ENCODE measurements at regions not wholly inside any gene's neighbourhood (a gene's known extent, or its start where the extent isn't known, plus 50 kb on each side); places are given as distances from the start of the nearest gene placed in this dataset.

GRCh38 chrX:124475358-124475757, 129.0 kb downstream of the SH2D1A start:
- 43% methylated on average over 2 of the region's 2 CpGs for WGBS (ENCODE audit: insufficient coverage, low coverage, low lambda C conversion rate, missing lambda C conversion rate)
- ATAC-seq (no peak), DNase-seq (no peak)
- H3K27ac ChIP-seq = no peak overlapping the region
- TF ChIP-seq, protein P1, sequence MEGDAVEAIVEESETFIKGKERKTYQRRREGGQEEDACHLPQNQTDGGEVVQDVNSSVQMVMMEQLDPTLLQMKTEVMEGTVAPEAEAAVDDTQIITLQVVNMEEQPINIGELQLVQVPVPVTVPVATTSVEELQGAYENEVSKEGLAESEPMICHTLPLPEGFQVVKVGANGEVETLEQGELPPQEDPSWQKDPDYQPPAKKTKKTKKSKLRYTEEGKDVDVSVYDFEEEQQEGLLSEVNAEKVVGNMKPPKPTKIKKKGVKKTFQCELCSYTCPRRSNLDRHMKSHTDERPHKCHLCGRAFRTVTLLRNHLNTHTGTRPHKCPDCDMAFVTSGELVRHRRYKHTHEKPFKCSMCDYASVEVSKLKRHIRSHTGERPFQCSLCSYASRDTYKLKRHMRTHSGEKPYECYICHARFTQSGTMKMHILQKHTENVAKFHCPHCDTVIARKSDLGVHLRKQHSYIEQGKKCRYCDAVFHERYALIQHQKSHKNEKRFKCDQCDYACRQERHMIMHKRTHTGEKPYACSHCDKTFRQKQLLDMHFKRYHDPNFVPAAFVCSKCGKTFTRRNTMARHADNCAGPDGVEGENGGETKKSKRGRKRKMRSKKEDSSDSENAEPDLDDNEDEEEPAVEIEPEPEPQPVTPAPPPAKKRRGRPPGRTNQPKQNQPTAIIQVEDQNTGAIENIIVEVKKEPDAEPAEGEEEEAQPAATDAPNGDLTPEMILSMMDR (IDR thresholded peaks at IDR 0.05) = no peak
- no peak for TF ChIP-seq POLR2A (IDR thresholded peaks at IDR 0.05)
- H3K27me3 ChIP-seq = no peaks in the 10 kb centered on the region
- no peaks in the 10 kb centered on the region for H3K9me3 ChIP-seq
- H3K36me3 ChIP-seq = no peaks in the 10 kb centered on the region
- no peak overlapping the region for H3K4me3 ChIP-seq
- intact Hi-C loops (cut with DNase I) = no loop called here
- no peaks in the 10 kb centered on the region for H3K4me1 ChIP-seq

DNA sequence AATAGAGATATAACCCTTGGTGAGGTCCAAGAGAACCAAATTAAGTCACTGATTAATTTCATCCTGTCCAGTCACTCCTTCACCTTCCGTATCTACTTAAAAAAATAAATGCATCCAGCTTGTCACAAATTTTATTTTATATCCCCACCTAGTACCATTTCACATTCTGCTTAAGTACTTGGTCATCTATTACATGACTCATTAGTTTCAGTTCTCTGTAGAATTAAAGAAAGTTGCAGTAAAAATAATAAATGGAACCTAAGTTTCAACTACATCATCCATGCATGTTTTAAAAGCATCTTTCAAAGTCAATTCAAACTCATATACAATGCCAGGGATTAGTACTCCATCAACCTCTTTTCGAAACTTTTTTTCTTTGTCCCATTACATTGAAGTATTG, 130.2 kb downstream of the SH2D1A start:
- Histone ChIP-seq H3K27ac (no peak overlapping the region), H3K9me3 (no peaks in the 10 kb centered on the region), H3K4me1 (no peaks in the 10 kb centered on the region), H3K27me3 (no peaks in the 10 kb centered on the region), H3K36me3 (no peaks in the 10 kb centered on the region), H3K4me3 (no peak overlapping the region)
- TF ChIP-seq POLR2A (IDR thresholded peaks at IDR 0.05) = no peak
- TF ChIP-seq, protein P1 (IDR thresholded peaks at IDR 0.05) = no peak
- ATAC-seq (no peak), DNase-seq (no peak)
- intact Hi-C loops (cut with DNase I) = no loop called here
- WGBS (ENCODE audit: insufficient coverage, low coverage, low lambda C conversion rate, missing lambda C conversion rate) = 70% methylated on average over 2 of the region's 2 CpGs

GRCh38 chrX:124478046-124478445, 131.7 kb downstream of the SH2D1A start:
- Histone ChIP-seq H3K36me3 (no peaks in the 10 kb centered on the region), H3K27me3 (no peaks in the 10 kb centered on the region), H3K9me3 (no peaks in the 10 kb centered on the region), H3K4me1 (no peaks in the 10 kb centered on the region), H3K27ac (no peak overlapping the region), H3K4me3 (no peak overlapping the region)
- intact Hi-C loops (cut with DNase I) = no loop called here
- no peak for TF ChIP-seq POLR2A (IDR thresholded peaks at IDR 0.05)
- TF ChIP-seq, protein P1 (IDR thresholded peaks at IDR 0.05) = no peak
- 68% methylated on average over 5 of the region's 5 CpGs for WGBS (ENCODE audit: insufficient coverage, low coverage, low lambda C conversion rate, missing lambda C conversion rate)
- ATAC-seq = no peak
- no peak for DNase-seq

DNA sequence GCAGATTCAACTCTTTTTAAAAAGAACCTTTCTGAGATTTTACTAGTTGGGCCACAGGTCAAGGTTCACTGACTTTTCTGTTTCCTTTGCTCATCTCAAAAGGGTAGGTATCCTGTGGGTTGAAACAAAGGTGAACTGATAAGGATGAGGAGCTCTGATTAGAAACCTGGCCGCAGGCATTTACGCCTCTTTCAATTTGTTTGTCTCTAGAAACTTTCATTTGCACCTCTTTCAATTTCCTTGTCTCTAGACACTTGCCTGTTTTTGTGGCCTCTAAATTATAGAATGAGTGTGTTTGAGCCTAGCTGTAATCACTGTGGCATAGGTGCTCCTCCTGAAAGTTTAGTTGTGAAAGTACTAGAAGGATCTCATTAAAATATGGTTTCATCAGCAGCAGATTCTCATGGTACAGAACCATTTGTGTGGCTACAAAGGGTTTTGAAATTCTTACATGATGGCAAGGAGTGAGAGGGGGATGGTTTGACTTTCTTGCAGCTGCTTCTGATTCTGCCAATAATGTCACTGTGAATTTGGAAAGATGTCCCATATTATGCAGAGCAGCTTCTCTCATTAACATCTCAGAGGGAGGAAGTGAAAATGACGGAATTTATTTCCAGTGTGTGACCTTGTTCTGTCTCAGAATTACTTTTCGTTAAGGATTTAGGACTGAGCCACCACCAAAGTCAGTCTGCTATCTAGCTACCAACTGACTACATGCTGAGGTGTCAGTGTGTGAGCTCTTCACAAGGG, 142.2 kb downstream of the SH2D1A start:
- H3K4me1 ChIP-seq = no peaks in the 10 kb centered on the region
- no peaks in the 10 kb centered on the region for H3K9me3 ChIP-seq
- 82% methylated on average over 2 of the region's 4 CpGs for WGBS (ENCODE audit: insufficient coverage, low coverage, low lambda C conversion rate, missing lambda C conversion rate)
- H3K36me3 ChIP-seq = no peaks in the 10 kb centered on the region
- no peak overlapping the region for H3K4me3 ChIP-seq
- no peak overlapping the region for H3K27ac ChIP-seq
- intact Hi-C loops (cut with DNase I) = no loop called here
- ATAC-seq (no peak), DNase-seq (no peak)
- TF ChIP-seq POLR2A (IDR thresholded peaks at IDR 0.05) = no peak
- TF ChIP-seq, protein P1 (IDR thresholded peaks at IDR 0.05) = no peak
- H3K27me3 ChIP-seq = no peaks in the 10 kb centered on the region

DNA sequence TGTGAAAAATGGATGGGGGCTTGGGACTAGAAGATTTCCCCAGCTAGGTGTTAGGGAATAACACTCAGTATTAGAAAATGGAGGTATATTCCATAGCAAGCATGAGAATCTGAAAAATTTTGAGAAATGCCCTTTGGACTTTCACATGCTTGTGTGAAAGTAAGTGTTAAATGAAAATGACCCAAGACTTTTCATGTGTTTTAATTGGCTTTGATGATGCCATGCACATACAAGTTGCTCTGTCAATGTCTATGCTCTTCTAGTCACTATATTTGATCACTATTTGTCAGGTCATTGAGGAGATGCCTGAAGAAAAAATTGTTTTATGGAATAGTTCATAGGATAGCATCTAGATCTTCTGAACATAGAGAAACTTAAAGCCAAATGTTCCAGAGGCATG, 147.6 kb downstream of the SH2D1A start:
- intact Hi-C loops (cut with DNase I) = no loop called here
- Histone ChIP-seq H3K27me3 (no peaks in the 10 kb centered on the region), H3K4me1 (no peaks in the 10 kb centered on the region), H3K4me3 (no peak overlapping the region), H3K27ac (no peak overlapping the region), H3K36me3 (no peaks in the 10 kb centered on the region), H3K9me3 (no peaks in the 10 kb centered on the region)
- TF ChIP-seq, protein P1 (IDR thresholded peaks at IDR 0.05) = no peak
- TF ChIP-seq POLR2A (IDR thresholded peaks at IDR 0.05) = no peak
- ATAC-seq = no peak
- no peak for DNase-seq

All from right lobe of liver (tissue), 6 donors.